NB4 (cell line): ENCODE measurements at regions not wholly inside any gene's neighbourhood (a gene's known extent, or its start where the extent isn't known, plus 50 kb on each side); places are given as distances from the start of the nearest gene placed in this dataset.

Experiments used
- DNase-seq: peaks from one replicate; pipeline ENCODE4 v3.0.0; 2010; ENCODE audit warnings: low read depth
- H3K4me3 ChIP-seq: one replicate; pipeline ENCODE4 v1.5.1; 2011; ENCODE audit warnings: mild to moderate bottlenecking, low read depth, low read length, moderate library complexity
- MYC ChIP-seq: IDR thresholded peaks from 2 replicates; pipeline ENCODE4 v1.6.1; 2011; ENCODE audit warnings: low read depth, low read length
- POLR2A ChIP-seq: IDR thresholded peaks from 2 replicates; pipeline ENCODE4 v1.6.1; 2011; ENCODE audit warnings: mild to moderate bottlenecking; ENCODE audit not compliant: insufficient read length; ENCODE audit errors: extremely low read depth
- TF ChIP-seq, protein P1 (sequence below): IDR thresholded peaks from 2 replicates; pipeline ENCODE4 v1.6.1; 2011; ENCODE audit warnings: low read depth, low read length
- TF ChIP-seq, protein P2 (sequence below): IDR thresholded peaks from one replicate; pipeline ENCODE4 v1.5.1; 2012; ENCODE audit warnings: low read depth, low read length

DNA sequence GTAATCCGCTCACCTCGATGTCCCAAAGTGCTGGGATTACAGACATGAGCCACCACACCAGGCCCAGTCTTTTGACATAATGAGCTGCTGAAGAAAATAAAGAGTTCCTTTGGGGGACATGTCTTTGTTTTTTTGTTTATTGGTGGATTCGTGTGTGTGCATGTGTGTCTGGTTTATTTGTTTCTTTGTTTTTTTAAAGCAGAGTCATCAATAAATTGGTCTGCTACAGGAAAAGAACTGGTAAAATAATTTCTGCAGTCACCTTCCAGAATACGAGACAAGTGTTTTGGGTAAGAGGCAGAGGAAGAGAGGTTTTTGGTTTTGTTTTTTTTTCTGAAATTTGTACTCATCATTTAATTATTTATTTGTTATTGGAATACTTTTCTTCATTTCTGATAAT lies 51.5 kb upstream of the PPP3CA start:
- DNase-seq = no peak
- no peak overlapping the region for H3K4me3 ChIP-seq
- TF ChIP-seq POLR2A (no peak), MYC (no peak)
- TF ChIP-seq, protein P1, sequence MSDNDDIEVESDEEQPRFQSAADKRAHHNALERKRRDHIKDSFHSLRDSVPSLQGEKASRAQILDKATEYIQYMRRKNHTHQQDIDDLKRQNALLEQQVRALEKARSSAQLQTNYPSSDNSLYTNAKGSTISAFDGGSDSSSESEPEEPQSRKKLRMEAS = no peak
- TF ChIP-seq, protein P2, sequence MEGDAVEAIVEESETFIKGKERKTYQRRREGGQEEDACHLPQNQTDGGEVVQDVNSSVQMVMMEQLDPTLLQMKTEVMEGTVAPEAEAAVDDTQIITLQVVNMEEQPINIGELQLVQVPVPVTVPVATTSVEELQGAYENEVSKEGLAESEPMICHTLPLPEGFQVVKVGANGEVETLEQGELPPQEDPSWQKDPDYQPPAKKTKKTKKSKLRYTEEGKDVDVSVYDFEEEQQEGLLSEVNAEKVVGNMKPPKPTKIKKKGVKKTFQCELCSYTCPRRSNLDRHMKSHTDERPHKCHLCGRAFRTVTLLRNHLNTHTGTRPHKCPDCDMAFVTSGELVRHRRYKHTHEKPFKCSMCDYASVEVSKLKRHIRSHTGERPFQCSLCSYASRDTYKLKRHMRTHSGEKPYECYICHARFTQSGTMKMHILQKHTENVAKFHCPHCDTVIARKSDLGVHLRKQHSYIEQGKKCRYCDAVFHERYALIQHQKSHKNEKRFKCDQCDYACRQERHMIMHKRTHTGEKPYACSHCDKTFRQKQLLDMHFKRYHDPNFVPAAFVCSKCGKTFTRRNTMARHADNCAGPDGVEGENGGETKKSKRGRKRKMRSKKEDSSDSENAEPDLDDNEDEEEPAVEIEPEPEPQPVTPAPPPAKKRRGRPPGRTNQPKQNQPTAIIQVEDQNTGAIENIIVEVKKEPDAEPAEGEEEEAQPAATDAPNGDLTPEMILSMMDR = no peak
